HL-60 (cell line): ENCODE measurements at regions not wholly inside any gene's neighbourhood (a gene's known extent, or its start where the extent isn't known, plus 50 kb on each side); places are given as distances from the start of the nearest gene placed in this dataset.

Experiments used
- DNase-seq, 2 experiments: peaks; one replicate each; pipeline ENCODE4 v3.0.0-alpha.2; 2010 to 2020; ENCODE audit warnings: low read depth in 1 of 2, low spot score in 1 of 2
- H3K27ac ChIP-seq: fragments of 250-450 bp; sonication (Bioruptor Pico); replicated peaks from 2 replicates; pipeline ENCODE4 v1.5.1; 2020; ENCODE audit warnings: mild to moderate bottlenecking, moderate library complexity
- H3K27me3 ChIP-seq: fragments of 250-450 bp; sonication (Bioruptor Pico); 2 replicates; pipeline ENCODE4 v1.5.1; 2021; ENCODE audit warnings: mild to moderate bottlenecking, moderate library complexity; ENCODE audit not compliant: insufficient read depth, poor library complexity, severe bottlenecking
- H3K4me3 ChIP-seq: replicated peaks from 2 replicates; pipeline ENCODE4 v1.5.1; 2011; ENCODE audit warnings: mild to moderate bottlenecking, control low read depth, low read length; ENCODE audit not compliant: insufficient read depth
- CTCF ChIP-seq: IDR thresholded peaks from one replicate; pipeline ENCODE4 v1.5.1; 2011; ENCODE audit warnings: low read length, control low read depth, inconsistent platforms; ENCODE audit not compliant: insufficient read depth
- GABPA ChIP-seq: IDR thresholded peaks from 2 replicates; pipeline ENCODE4 v1.6.1; 2012; ENCODE audit warnings: low read depth
- POLR2AphosphoS5 ChIP-seq: IDR thresholded peaks from 2 replicates; pipeline ENCODE4 v1.6.1; 2012; ENCODE audit warnings: low read depth
- REST ChIP-seq: IDR thresholded peaks from 2 replicates; pipeline ENCODE4 v1.6.1; 2012; ENCODE audit warnings: low read depth; ENCODE audit not compliant: insufficient replicate concordance
- SPI1 ChIP-seq: IDR thresholded peaks from 2 replicates; pipeline ENCODE4 v1.6.1; 2012; ENCODE audit warnings: low read depth, mild to moderate bottlenecking, borderline replicate concordance

- Histone ChIP-seq H3K27ac (no peak overlapping the region), H3K4me3 (no peak overlapping the region), H3K27me3 (no peaks in the 10 kb centered on the region)
- no peak for TF ChIP-seq REST
- no peak for TF ChIP-seq CTCF
- TF ChIP-seq GABPA, result no peak
- no peak for TF ChIP-seq SPI1
- no peak for TF ChIP-seq POLR2AphosphoS5
- no peak for DNase-seq
Measured at GRCh38 chr16:86880316-86881117, 302.2 kb downstream of the FOXL1 start.

- TF ChIP-seq SPI1 (no peak), REST (no peak), GABPA (no peak), POLR2AphosphoS5 (no peak), CTCF (no peak)
- no peak overlapping the region for H3K27ac ChIP-seq
- H3K4me3 ChIP-seq, result no peak overlapping the region
- DNase-seq, result no peak
- H3K27me3 ChIP-seq, result no peaks in the 10 kb centered on the region
Measured at GRCh38 chr16:86881118-86881510, 302.8 kb downstream of the FOXL1 start.

- DNase-seq, result no peak
- TF ChIP-seq SPI1, result no peak
- no peak for TF ChIP-seq GABPA
- no peak for TF ChIP-seq CTCF
- no peak for TF ChIP-seq REST
- no peak for TF ChIP-seq POLR2AphosphoS5
- H3K4me3 ChIP-seq, result no peak overlapping the region
- no peak overlapping the region for H3K27ac ChIP-seq
- no peaks in the 10 kb centered on the region for H3K27me3 ChIP-seq
Measured at GRCh38 chr16:86881861-86882273, 303.5 kb downstream of the FOXL1 start.
